CD4-positive, alpha-beta T cell treated with Interleukin-2 at 100 ng/mL for 4 hours (primary cell): ENCODE measurements at regions not wholly inside any gene's neighbourhood (a gene's known extent, or its start where the extent isn't known, plus 50 kb on each side); places are given as distances from the start of the nearest gene placed in this dataset.
"Not testable (repeated sequence)": the region's sequence is repeated elsewhere in the genome, so short reads cannot be mapped to it uniquely, and the experiment has no call there.

Experiments
- DNase-seq: peaks from one replicate; pipeline ENCODE4 v3.0.0-alpha.2; 2020; ENCODE audit warnings: low spot score

DNA sequence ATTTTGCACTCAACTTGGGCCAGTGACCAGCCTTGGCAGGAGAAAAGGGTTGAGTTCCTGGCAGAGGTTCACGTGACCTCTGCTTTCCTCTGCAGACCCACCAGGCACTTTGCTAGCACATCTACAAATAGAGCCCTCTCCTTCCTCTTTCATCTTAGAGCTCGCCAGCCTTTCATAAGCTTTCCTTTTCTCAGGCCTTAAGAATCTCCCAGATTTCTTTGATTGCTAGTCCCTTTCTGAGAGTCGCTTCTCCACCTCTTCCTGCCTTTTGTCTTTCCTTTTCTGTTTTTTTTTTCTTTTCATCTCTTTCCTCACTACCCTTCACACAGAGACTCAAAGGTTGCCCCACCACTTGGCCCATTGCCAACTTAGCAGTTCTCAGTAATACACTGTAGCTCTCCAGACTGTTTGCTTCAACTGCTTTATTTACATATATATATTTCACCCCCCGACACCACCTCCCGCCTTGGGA, 375.7 kb upstream of the SPRY2 start:
- DNase-seq = no peak

DNA sequence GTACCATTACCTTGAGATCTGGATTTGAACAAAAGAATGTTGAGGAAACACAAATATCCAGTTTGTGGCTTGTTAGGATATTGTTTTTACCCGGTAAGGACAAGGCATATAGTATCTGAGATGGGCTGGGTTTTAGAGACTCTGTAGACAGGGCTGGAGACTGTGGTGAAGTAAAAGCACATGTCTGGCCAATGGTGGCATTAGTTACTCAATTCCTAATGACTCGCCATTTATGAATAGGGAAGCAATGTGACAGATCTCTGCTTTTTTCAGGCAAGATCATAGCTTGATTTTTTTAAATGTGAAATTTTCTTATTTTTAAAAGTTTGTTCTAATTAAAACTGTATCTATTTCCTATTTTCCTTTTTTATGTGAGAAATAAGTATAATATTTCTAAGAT, 371.1 kb upstream of the SPRY2 start:
- DNase-seq = no peak

DNA sequence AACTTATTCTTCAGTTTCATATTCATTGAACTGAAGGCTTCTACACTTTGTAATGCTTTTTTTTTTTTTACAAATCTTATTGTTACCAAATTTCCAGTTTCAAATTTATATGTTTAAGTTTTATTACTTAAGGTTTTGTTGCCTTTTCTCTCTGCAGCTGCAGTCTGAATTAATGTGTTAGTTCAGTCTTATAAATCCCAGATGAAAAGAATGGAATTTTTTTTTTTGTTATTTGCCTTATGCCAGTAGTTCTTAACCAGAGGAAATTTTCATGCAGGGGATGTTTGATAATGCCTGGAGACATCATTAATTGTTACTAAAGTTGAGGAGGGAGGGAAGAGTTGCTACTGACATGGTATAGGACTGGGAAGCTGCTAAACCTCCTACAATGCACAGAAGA, 367.9 kb upstream of the SPRY2 start:
- DNase-seq = no peak

DNA sequence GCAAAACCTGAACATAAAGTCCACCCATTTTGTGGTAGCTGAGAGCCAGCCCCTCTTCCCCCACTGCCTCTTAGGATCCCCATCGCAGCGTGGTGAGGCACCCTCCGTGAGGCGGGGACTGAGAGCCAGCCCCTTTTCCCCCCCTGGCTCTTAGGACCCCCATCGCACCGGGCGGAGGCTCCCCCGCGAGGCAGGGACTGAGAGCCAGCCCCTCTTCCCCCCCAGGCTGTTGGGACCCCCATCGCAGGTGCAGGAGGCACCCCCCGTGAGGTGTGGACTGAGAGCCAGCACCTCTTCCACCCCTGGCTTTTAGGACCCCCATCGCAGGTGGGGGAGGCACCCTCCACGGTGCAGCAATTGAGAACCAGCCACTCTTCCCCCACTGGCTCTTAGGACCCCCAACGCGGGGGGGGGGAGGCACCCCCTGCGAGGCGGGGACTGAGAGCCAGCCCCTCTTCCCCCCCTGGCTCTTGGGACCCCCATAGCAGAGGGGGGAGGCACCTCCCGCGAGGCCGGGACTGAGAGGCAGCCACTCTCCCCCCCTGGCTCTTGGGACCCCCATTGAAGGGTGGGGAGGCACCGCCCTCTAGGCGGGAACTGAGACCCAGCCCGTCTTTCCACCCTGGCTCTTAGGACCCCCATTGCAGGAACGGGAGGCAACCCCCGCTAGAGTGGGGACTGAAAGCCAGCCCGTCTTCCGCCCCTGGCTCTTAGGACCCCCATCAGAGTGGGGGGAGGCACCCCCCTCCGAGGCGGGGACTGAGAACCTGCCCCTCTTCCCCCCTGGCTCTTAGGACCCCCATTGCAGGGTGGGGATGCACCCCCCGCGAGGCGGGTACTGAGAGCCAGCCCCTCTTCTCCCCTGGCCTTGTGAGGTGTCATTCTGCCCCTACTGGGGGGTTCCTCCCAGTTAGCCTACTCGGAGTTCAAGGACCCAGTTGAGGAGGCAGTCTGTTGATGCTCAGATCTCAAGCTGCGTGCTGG, 366.4 kb upstream of the SPRY2 start:
- DNase-seq = no peak

DNA sequence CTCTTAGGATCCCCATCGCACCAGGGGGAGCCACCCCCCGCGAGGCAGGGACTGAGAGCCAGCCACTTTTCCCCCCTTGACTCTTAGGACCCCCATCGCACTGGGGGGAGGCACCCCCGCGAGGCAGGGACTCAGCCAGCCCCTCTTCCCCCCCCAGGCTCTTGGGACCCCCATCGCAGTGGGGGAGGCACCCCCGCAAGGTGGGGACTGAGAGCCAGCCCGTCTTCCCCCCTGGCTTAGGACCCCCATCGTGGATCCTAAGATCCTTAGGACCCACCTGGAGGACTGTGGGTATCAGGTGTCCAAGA, 365.2 kb upstream of the SPRY2 start:
- DNase-seq = no peak

DNA sequence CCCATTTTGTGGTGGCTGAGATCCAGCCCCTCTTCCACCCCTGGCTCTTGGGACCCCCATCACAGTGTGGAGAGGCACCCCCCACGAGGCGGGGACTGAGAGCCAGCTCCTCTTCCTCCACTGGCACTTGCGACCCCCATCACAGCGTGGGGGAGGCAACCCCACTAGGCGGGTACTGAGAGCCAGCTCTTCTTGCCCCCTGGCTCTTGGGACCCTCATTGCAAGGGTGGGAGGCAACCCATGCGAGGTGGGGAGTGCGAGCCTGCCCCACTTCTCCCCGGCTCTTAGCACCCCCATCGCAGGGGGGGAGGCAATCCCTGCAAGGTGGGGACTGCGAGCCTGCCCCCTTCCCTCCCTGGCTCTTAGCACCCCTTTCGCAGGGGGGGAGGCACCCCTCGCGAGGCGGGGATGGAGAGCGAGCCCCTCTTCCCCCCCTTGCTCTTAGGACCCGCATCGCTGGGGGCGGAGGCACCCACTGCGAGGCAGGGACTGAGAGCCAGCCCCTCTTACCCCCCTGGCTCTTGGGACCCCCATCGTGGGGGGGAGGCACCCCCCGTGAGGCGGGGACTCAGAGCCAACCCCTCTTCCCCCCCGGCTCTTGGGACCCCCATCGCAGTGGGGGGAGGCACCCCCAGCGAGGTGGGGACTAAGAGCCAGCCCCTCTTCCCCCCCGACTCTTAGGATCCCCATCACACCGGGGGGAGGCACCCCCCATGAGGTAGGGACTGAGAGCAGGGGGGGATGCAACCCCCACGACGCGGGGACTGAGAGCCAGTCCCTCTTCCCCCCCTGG, 364.6 kb upstream of the SPRY2 start:
- DNase-seq = no peak

DNA sequence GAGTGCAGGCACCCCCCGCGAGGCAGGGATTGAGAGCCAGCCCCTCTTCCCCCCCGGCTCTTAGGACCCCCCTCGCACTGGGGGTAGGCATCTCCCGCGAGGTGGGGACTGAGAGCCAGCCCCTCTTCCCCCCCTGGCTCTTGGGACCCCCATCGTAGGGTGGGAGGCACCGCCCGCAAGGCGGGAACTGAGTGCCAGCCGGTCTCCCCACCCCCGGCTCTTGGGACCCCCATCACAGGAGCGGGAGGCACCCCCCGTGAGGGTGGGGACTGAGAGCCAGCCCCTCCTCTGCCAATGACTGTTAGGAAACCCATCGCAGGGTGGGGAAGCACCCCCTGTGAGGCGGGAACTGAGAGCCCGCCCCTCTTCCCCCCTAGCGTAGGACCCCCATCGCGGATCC, 363.4 kb upstream of the SPRY2 start:
- DNase-seq = no peak

DNA sequence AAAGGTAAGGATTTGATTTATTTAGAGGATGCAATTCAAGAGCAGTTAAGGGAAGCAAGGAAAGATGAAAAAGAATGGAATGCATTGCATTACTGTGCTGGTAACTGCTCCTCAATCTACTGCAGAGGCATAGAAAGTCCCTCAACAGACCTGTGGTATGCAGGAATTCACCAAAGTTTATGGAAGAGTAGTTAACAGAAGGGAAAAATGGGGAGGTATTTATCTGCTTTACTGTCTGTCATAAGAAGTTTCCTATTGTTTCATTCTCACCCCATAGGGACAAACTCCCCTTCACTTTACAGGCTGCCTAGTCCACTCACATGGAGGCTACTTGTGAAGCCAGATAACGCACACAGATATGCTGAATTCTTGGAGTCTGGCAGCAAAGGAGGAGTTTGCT, 354.9 kb upstream of the SPRY2 start:
- no peak for DNase-seq

DNA sequence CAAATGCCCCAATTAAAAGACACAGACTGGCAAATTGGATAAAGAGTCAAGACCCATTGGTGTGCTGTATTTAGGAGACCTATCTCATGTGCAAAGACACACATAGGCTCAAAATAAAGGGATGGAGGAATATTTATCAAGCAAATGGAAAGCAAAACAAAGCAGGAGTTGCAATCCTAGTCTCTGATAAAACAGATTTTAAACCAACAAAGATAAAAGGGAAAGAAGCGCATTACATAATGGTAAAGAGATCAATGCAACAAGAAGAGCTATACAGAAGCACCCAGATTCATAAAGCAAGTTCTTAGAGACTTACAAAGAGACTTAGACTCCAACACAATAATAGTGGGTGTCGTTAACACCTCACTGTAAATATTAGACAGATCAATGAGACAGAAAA, 350.9 kb upstream of the SPRY2 start:
- not testable (repeated sequence) for DNase-seq

DNA sequence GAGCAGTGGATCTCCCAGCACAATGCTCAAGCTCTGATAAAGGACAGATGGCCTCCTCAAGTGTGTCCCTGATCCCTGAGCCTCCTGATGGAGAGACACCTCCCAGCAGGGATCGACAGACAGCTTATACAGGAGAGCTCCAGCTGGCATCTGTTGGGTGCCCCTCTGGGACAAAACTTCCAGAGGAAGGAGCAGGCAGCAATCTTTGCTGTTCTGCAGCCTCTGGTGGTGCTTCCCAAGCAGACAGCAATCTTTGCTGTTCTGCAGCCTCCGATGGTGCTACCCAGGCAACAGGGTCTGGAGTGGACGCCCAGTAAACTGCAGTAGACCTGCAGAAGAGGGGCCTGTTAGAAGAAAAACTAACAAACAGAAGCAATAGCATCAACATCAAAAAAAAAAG, 349.3 kb upstream of the SPRY2 start:
- DNase-seq = no peak

DNA sequence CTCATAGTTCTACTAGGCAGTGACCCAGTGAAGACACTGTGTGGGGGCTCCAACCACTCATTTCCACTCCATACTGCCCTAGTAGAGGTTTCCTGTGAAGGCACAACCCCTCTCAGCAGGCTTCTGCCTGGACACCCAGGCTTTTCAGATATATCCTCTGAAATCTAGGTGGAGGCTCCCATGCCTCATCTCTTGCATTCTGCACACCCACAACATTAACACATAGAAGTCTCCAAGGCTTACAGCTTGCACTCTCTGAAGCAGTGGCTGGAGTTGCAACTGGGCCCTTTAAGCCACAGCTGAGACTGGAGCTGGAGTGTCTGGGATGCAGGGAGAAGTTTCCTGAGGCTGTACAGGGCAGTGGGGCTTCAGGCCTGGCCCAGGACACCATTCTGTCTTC, 347.7 kb upstream of the SPRY2 start:
- DNase-seq = no peak

DNA sequence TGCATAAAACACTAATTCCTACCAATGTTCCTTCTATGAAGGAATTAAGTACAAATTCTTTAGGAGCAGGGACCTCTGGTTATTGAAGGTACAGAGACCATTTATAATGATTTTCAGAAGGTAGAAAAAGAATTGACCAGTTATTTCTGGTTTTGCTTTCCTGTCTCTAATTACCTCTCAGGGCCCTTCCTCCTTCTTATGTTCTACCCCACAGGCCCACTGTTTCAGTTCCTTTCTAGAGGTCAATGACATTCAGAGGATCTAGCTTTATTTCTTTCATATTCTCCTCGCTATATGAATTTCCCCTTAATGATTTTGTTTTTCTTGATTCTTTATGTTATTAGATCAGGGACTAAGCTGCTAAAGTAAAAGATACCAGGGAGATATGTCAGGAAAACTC, 345.0 kb upstream of the SPRY2 start:
- DNase-seq = no peak

DNA sequence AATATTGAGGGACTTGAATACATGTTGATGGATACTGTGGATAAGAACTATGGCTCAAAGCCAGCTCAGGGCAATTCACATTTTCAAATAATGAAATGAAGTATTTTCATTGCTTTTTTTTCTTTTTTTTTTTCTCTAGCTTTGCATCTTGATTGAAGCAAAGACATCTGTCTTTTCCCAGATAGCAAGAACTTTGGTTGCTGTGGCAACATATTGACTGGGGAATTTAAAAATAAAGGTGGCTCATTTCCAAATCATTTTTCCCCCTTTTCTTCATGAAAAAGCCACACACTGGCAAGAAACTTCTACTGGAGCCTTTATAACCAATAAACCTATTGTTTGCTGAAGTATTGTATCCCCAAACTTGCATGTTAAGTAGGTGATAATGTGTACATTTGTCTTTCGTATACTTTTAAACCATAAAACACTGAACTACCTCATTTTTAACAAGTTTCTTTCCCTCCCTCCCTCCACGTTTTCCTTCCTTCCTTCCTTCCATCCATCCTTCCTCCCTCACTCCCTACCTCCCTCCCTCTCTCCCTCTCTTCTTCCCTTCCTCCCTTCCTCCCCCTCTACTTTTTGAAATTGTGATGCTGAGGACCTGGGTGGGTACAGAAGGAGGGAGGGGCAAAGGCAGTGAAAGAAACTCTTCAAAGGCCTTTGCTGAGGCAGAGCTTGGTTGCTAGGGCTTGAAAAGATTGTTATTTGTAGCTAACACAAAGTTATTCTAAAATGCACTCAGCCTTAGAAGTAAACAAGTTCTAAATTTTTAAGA, 343.5 kb upstream of the SPRY2 start:
- DNase-seq = no peak

DNA sequence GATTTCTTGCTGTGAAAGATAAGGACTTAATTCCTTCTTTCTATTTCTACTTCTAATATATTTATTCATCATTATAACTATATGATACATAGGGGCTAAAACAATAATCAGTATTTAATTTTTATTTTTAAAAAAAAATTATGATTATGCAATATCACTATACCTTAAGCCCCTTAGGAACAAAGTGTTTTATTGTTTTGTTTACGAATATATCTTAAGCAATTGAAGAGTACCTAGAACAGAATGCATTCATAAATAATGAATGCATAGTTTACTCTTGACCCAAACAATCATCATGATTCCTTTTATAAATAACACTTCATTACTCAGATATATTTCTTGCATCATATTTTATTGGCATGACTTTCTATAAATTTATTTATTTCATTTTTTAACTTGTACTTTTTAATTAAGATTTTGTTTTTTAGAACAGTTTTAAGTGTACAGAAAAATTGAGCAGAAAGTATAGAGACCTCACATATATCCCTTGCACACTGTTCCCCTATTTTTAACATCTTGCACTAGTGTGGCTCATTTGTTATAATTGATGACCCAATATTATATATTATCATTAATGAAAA, 339.9 kb upstream of the SPRY2 start:
- no peak for DNase-seq

DNA sequence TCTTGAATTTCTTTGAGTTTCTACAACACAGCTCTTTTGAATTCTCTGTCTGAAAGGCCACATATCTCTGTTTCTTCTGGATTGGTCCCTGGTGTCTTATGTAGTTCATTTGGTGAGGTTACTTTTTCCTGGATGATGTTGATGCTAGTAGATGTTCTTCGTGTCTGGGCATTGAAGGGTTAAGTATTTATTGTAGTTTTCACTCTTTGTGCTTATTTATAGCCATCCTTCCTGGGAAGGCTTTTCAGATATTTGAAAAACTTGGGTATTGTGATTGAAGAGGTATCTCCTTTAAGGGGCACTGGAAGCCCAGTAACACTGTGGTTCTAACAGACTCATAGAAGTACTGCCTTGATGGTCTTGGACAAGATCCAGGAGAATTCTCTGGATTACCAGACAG, 338.5 kb upstream of the SPRY2 start:
- no peak for DNase-seq

DNA sequence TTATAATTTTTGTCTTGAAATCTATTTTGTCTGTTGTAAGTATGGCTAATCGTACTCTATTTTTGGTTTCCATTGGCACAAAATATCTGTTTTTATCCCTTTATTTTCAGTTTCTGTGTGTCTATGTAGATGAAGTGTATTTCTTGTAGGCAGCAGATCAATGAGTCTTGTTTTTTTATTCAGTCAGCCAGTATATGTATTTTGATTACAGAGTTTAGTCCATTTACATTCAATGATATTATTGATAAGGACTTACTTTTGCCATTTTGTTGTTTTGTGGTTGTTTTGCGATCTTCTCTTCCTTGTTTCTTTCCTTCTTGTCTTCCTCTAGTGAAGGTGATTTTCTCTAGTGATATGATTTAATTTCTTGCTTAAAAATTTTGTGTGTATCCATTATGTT, 336.3 kb upstream of the SPRY2 start:
- no peak for DNase-seq

DNA sequence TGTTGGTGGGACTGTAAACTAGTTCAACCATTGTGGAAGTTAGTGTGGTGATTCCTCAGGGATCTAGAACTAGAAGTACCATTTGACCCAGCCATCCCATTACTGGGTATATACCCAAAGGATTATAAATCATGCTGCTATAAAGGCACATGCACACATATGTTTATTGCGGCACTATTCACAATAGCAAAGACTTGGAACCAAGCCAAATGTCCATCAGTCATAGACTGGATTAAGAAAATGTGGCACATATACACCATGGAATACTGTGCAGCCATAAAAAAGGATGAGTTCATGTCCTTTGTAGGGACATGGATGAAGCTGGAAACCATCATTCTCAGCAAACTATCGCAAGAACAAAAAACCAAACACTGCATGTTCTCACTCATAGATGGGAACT, 334.5 kb upstream of the SPRY2 start:
- DNase-seq = not testable (repeated sequence)

DNA sequence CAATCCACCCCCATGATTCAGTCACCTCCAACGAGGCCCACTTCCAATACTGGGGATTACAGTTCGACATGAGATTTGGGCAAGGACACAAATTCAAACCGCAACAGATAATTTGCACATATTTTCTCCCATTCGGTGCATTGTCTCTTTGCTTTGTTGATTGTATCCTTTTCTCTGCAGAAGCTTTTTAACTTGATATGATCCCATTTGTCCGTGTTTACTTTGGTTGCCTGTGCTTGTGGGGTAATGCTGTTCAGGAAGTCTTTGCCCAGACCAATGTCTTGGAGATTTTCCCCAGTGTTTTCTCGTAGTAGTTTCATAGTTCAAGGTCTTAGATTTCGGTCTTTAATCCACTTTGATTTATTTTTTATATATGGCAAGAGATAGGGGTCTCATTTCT, 330.8 kb upstream of the SPRY2 start:
- DNase-seq = no peak

DNA sequence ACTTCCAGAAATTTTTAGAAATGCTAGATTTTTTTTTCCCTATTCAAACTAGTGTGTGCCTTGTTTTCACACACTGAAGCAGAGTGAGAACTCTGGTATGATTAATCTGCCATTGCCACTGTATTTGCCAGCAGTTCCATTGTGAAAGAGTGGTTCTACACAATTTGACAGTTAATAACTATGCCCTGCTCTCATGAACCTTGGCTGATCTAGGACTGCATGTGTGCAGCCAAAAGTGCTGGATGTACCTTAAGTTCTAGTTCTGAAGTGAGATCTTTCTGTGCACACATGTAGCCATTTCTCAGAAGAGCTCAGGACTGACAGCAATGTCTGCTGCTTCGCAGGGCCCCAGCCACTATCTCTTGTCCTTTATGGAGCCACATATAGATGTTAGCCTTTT, 328.2 kb upstream of the SPRY2 start:
- DNase-seq = no peak

DNA sequence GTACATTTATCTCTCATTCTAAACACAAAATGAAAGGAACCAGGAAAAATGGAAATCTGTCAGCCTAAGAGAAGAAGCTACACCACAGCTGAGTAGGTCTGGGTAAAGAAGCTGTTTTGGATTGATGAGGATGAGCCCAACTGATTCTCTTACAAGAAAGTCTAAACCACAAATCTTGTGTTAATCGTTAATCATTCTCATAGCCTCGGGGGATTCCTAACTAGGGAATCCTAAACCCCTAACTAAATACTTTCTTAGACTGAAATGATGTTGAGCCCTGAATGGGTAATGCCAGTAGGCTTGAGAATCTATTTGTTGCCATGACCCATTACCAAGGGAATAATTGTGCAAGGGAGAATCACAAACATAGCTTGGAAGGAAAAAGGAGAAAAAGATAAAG, 327.5 kb upstream of the SPRY2 start:
- DNase-seq = no peak

DNA sequence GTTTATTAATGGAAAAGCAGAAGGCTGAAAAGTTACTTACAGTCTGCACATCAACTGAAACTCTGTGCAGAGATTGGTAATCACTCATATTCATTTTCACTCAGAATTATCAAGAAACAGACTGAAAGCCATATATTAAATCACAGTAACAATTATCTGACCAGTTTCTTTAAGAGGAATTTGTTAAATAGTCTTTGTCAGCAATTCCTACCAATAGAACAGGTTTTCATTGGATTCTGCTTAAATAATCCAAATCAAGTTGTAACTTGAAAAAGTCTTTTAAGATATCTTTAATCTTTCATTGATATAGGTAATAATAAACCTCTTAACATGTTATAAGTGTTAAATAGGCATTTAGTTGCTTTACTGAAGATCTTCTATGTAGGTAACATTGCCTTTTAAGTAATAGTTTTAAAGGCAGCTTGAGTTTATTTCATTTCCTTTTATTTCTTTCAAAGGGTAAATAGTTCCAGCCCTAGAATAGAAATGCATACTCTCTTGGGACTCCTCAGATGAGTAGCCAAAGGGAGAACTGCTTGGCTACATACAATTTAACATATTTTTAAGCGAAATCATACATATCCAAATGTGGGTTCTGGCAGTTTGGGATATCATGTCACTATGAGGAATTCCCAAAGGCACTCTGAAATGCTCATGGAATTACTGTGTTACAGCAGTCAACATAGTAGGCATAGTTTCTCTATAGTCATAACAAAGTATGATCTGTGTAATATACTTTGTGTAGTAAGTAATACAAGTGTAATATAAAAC, 326.0 kb upstream of the SPRY2 start:
- no peak for DNase-seq
